GM13977 (cell line): ENCODE measurements at regions not wholly inside any gene's neighbourhood (a gene's known extent, or its start where the extent isn't known, plus 50 kb on each side); places are given as distances from the start of the nearest gene placed in this dataset.

Source experiments
- DNase-seq: peaks from one replicate; pipeline ENCODE4 v3.0.0; 2012; ENCODE audit warnings: low spot score
- CTCF ChIP-seq: IDR thresholded peaks from 2 replicates; pipeline ENCODE4 v1.5.1; 2012; ENCODE audit warnings: mild to moderate bottlenecking, control low read depth; ENCODE audit not compliant: insufficient read depth; ENCODE audit errors: extremely low read depth, missing control alignments
- in situ Hi-C: fragments of 300-500 bp; cut with MboI; formaldehyde crosslinking; loops from one replicate; pipeline ENCODE4 v1.12.0; 2022; ENCODE audit warnings: low sequenced_read_pairs, low pct_unique_long_range_greater_than_20kb, mixed read lengths, inconsistent platforms; ENCODE audit not compliant: unreplicated experiment

GRCh38 chr2:88832311-88832991 is 141.0 kb downstream of the RPIA start:
- TF ChIP-seq CTCF = no peak
- in situ Hi-C loops = no loop called here
- no peak for DNase-seq

DNA sequence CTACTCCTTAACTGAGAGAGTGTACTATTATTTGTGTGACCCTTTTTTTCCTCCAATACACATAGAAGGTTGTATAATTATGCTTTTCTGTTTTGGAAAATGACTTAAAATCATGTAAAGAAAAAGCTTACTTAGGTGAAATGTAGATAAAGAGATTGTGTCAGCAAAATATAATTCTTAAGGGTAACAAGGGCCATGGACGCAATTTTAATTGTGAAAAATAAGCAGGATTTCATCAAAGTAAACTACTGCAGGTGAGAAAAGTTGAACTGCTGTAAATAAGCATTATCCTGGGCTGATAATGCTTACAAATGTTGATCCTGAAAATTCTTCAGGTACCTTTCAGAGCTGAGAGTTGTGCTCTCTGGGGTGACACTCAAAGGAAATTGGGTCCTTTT is 141.5 kb downstream of the RPIA start:
- DNase-seq = no peak
- TF ChIP-seq CTCF = no peak
- in situ Hi-C loops = no loop called here

GRCh38 chr2:88834376-88834775 is 142.9 kb downstream of the RPIA start:
- no peak for DNase-seq
- no peak for TF ChIP-seq CTCF
- in situ Hi-C loops = no loop called here

GRCh38 chr2:88834866-88835265 is 143.4 kb downstream of the RPIA start:
- in situ Hi-C loops = no loop called here
- DNase-seq = no peak
- no peak for TF ChIP-seq CTCF

DNA sequence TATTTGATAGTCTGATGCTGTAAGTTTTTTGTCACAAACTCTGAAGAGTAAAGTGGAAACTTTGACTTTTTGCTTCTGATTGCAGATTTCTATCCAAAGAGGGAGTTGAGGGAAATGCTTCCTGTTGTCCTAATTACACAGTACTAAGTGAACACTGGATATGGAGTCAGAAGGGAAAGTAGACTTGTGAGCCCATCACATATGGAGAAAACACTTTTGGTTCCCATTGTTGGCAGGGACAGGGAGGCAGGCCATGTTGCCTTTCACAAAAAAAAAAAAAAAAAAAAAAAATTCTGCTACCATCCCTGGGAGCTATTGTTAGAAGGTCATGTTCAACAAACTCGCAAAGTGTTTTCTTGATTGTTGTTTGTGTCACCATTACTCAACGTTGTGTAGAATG is 144.3 kb downstream of the RPIA start:
- no peak for TF ChIP-seq CTCF
- in situ Hi-C loops = no loop called here
- DNase-seq = no peak

DNA sequence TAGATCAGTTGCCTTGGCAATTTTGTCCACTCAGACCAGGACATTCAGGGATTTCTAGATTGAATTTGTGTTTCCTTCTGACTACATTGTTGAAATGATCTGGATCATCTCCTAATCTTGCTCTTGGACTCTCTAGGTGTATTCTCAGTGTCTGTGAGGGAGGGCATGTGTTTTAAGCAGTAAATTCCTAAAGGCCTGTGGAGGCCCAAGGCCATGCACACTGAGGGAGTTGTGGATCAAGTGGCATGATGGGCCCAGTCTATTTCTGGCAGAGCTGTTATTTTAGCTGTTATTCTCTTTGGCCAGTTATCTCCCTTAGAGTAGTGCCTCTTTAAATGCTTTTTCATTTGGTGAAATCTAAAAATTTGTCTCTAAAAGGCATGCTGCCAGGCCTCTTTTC is 144.9 kb downstream of the RPIA start:
- TF ChIP-seq CTCF = no peak
- DNase-seq = no peak
- in situ Hi-C loops = no loop called here
